HCEC 1CT (cell line): ENCODE measurements at regions not wholly inside any gene's neighbourhood (a gene's known extent, or its start where the extent isn't known, plus 50 kb on each side); places are given as distances from the start of the nearest gene placed in this dataset.

ENCODE experiments used
- DNase-seq: peaks from one replicate; pipeline ENCODE4 v3.0.0-alpha.2; 2017

DNA sequence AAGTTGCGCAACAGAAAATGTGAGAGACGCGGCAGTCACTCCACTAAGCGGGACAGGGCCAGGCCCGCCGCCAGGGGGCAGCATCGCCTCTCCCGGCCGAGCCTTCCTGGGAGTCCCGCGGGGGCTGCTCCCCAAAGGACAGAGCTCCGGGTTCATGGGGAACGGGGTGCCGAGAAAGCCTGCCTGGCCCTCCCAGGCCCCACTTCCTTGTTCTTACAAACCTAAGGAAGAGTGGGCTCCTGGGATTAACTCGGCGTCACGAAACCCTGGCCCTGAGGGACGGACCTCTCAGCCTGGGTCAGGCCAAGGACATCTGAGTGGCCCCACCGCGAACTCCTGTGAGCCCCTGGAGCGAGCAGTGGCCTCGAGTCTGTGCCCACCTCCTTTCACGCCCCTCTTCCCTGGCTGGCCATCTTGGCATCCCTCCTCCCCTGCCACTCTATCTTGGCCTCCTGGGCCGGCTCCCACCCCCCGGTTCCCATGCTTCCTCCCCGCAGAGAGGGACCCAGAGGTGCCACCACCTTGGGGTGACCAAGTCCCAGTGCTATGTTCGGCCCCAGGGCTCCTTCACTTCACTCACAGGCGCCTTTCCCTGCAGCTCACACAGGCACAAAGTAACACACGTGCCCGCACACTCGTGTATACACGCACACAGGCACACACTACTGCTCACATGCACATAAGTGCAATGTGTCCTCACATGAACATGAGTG, 99.9 kb upstream of the FGF3 start:
- DNase-seq, result peak; percentile 28

DNA sequence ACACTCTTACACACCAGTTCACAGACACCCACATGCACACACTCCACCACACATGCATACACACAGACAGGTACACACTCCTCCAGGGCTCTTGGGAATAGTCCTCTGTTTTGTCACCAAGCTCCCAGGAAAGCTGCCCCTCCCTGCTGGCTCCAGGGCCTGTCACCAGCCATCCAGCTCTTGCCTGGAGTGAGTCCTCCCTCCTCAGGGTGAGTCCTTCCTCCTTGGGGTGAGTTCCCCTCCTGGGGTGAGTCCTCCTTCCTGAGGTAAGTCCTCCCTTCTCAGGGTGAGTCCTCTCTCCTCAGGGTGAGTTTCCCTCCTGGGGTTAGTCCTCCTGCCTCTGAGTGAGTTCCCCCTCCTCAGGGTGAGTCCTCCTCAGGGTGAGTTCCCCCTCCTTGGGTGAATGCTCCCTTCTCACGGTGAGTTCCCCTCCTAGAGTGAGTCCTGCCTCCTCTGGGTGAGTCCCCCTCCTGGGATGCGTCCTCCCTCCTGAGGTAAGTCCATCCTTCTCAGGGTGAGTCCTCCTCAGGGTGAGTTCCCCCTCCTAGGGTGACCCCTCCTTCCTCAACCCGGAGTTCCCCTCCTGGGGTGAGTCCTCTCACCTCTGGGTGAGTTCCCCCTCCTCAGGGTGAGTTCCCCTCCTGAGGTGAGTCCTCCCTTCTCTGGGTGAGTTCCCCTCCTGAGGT, 100.6 kb upstream of the FGF3 start:
- DNase-seq, result no peak

DNA sequence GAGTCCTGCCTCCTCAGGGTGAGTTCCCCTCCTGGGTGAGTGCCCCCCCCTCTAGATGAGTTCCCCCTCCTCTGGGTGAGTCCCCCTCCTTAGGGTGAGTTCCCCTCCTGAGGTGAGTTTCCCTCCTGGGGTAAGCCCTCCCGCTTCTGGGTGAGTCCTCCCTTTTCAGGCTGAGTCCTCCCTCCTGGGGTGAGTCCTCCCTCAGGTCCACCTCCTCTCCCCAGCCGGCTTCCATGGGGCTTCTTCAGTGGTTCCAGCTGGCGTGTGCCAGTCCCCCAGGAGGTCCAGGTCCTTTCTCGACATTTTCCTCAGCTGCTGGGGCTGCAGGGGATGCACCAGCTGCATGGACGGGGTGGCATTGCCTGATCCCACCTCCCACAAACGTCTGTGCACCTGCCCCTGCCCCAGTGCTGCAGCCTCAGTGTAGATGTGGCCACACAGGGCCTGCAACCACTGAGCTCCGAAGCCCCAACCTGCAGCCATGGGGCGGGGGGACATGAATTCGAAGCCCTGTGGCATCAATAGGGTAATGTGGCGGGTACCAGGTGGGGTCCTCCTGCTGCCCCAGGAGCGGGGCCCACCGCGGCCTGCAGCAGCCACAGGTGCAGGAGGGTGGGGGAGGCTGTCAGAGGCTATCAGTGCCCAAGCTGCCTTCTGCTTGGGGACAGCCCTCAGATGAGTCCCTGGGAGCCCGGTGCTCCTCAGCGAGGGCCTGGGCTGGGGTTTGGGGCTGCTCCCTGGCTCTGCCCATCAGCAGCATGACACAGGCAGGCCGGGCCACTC, 101.3 kb upstream of the FGF3 start:
- DNase-seq, result no peak

DNA sequence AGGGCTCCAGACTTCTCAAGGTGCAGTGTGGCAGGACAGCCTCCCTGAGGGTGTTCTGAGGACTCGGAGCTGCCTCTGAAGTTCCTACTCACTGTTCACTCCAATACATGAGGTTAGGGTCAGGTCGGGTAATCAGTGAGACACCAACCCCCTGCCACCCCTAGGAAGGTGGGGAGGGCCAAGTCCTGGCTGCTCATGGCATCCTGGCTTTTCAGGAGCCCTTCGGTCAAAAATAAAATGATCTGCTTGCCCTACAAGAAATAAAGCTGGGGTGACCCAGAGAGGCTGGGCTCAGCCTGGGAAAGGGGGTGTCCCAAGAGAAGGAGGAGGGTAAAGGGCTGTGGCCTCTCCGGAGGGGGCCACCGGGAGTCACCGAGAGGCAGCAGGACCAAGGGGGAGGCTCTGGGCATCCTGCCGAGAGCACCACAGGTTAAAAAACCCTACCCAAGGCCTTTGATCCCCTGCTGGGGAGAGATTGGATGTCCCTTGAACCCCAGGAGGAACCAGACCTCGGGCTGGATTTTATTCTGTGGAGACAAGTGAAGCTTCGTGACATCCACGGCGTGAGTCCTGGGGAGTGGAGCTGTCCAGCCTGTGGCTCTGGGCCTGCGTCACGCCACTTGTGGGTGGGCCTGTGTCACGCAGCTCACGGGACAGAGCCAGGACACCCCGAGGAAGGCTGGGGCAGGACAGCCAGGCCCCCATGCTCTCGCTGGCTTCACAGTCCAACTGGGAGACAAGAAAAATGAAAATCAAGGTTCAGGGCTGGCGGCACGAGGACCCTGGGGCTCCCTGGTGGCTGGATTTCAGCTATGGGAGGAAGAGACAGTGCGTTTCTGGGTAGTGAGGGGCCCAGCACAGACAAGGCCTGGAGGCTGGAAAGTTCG, 102.2 kb upstream of the FGF3 start:
- DNase-seq, result no peak

DNA sequence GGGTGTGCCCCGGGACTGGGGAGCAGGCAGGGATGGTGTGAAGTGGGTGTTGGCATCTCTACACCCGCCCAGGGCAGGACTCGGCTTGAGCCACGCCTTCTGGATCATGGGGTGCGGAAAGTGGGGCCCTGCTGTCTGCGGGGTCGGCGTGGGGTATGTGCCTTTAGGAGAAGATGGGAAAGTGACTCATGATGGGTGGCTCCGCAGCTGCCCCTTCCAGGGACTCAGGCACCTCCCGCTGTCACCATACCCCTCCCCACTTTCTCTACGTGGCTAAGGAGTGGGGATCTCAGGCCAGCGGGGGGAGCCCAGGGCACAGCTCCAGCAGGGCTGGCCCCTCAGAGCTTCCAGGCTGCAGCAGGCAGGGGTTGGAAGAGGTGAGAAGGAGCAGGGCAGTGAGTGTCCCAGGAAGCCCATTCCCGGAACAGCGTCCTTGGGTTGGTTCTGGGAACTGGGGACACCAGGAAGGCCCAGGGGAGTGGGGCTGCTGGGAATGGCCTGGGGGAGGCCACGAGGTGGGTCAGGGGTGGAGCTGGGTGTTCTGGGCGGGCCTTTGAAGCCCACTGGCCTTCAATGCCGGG, 102.9 kb upstream of the FGF3 start:
- DNase-seq, result no peak

DNA sequence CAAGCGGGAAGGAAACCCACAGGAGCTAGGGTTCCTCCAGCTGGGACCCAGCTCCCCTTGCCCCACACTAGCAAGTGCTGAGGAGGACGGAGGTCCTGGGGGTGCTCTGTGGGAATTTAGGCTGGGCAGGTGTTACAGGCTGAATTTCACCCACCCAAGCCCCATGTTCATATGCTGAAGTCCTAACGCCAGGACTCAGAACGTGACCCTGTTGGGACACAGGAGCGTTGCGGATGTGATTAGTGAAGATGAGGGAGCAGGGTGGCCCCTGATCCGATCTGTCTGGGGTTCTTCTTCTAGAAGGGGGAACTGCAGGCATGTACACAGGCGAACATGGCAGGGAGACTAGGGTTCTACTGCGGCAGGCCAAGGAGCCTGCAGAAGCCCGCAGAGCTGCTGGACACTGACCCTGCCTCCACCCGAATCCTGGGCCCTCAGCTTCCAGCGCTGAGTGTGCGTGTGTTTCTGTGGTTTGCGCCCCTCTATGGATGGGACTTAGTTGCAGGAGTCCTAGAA, 103.4 kb upstream of the FGF3 start:
- no peak for DNase-seq

DNA sequence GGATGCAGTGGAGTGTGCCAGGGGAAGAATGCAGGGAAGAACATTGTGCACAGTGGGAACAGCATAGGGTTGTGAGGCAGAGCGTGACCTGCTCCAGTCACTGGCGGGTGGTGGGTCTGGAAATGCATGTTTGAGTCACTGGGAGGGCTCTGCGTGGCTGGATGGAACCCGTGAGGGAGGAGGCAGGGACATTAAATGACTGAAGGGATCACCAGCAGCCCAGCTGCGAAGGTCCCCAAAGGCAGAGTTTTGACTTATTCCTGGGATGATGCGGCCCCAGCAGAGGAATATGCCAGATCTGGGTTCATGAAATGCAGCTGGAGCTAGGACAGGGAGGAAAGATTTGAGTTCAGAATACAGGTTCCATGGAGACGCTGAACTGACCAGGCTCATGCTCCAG, 104.0 kb upstream of the FGF3 start:
- DNase-seq, result no peak

DNA sequence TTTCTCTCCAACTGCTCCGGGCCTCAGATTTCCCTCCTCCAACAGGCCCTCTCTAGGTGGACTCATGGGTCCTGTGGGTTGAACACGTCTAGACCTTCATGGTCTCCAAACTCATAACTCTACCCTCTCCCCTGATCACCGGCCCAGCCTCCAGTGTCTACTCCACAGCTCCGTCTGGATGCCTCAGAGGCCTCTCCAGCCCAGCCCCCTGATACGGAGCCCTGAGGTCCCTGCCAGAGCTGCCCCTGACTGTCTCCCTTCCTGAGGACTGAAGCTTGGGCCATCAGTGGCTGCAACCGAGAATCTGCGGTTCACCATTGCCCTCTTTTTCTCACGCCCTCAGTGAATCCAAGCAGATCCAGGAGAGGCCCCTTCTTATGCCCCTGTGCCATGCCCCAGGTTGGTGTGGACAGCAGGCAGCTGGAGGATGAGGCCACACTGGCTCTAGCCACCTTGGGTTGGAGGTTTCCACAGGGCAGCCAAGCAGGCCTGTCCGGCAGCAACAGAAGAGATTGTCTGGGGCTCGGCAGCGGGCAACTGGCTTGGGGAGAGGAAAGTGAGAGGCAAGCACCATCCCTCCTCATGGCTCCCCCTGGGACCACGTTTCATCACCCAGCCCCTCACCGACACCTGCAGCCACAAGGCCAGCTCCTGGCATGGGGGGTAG, 104.6 kb upstream of the FGF3 start:
- no peak for DNase-seq

DNA sequence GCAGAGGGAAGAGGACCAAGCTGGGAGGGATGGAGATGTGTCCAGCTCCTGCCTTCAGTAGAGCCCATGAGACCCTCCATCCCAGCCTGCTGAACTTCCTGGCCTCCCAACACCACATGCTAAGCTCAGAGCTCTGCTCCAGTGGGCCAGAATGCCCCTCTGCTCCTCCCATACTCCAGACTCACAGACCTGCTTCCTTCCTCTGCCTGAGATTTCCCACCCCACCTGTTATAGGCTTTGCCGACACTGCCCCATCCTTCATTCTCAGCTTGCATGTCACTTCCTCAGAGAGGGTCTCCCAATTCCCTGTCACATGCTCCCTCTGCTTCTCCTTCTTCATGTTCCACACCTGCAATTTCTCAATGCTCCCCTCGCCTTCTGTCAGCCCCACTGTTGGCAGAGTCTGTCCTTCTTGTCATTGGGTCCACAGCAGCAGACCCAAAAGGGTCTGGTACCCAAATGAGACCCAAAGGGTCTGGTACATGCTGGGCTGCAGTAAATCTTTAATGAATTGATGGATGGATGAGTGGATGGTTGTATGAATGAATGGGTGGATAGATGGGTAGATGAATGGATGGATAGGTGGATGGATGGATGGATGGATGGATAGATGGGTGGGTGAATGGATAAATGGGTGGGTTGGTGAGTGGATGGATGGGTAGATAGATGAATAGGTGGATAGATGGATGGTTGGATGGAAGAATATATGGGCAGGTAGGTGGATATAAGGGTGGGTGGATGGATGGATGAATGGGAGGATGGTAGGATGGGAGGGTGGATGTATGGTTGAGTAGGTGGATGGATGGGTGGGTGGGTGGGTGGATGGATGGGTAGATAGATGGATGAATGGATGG, 105.3 kb upstream of the FGF3 start:
- DNase-seq, result no peak

DNA sequence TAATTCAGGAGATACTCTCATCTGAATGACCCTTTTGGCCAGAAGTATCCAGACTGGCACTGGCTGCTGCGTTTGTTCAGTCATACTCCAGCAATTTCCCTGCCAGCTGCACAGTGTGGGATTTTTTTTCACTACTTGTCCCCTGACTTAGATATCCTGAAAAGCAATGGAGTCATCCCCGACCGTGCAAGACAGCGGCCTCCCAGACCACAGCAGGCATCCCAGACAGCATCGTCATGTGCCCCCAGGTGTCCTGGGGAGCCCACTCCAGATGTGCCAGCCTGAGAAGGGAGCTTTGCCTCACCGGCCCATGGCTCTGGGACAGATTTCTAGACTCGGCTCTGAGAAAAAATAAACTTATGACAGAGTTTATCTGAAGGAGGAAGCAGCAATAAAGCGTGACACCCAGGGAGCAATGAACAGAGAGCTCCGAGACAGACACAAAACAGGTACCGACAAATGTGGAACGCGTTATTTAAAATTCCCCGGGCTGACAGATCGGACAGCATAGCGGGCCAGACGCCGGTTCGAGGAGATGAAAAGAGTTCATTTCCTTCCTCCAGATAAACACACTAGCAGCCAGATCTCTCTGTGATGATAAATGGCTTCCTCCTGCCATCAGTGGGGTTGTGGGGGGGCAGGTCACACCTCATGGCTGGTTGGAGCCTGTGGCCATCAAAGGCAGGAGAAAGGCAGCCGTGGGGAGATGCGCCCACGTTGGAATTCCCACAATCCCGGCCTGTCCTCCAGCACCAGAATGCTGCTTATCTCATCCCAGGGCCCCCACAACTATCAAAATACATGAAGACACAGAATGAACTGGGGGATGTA, 106.4 kb upstream of the FGF3 start:
- no peak for DNase-seq

DNA sequence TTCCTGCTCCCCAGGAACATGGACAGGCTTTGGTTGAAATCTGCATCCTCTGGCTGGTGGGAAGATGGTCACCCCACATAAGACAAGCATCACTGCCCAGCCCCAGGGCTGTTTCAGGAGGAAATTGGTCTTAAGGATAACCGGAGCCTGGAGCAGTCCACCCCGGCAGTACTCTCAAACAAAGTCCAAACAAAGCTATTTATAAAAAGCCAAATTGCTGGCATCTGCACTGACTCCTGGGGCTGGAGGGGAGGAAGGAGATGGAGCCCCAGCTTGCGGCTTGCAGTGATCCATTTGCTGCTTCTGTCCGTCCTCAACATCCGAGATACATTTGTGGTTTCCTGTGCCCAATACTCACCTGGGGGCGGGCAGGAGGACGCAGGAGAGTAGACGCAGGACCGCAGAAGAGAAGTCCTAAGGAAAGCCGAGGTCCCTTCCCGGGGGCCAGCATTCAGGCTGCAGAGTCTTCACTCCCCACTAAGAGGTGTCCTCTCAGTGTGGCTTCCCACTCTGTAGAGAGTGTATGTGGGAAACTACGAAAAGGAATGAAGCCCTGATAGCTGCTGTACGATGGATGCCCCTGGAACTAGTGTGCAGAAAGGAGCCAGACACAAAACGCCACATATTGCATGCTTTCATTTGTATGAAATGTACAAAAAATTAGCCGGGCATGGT, 107.3 kb upstream of the FGF3 start:
- DNase-seq, result no peak

DNA sequence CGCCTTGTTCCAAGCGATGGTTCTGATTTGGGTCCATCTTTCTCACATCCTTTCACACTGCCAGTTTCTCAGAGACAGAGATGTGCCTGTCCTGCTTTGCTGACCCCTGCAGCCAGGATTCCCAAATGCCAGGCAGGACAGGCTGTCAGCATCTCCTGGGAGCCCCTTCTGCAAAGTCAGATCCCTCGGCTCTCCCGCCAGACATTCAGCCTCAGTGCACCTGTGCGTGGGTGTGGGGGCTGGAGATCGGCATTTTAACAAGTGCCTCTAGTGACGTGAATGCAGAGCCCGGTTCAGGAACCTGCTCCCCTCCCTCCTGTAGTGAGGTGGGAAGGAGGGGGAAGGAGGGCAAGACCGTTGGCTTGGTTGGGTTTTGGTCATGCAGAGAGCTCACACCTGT, 108.9 kb upstream of the FGF3 start:
- DNase-seq, result no peak

DNA sequence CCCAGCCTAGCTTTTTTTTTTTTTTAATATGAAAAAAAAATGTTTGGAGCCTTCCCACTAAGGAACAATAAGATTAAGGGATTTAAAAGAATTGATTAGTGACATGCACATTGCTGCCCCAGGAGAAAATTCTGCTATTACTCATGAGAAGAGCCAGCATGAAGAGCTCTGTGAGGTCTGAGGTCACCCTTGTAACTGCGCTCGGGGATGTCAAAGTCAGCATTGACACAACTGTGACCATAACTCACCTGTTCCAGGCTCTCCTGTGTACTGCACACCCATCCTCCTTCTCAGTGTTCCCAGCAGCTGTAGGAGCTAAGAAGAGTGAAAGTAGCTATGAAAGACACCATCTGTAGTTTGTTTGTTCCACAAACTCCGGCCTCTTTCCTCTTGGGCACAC, 109.8 kb upstream of the FGF3 start:
- no peak for DNase-seq

DNA sequence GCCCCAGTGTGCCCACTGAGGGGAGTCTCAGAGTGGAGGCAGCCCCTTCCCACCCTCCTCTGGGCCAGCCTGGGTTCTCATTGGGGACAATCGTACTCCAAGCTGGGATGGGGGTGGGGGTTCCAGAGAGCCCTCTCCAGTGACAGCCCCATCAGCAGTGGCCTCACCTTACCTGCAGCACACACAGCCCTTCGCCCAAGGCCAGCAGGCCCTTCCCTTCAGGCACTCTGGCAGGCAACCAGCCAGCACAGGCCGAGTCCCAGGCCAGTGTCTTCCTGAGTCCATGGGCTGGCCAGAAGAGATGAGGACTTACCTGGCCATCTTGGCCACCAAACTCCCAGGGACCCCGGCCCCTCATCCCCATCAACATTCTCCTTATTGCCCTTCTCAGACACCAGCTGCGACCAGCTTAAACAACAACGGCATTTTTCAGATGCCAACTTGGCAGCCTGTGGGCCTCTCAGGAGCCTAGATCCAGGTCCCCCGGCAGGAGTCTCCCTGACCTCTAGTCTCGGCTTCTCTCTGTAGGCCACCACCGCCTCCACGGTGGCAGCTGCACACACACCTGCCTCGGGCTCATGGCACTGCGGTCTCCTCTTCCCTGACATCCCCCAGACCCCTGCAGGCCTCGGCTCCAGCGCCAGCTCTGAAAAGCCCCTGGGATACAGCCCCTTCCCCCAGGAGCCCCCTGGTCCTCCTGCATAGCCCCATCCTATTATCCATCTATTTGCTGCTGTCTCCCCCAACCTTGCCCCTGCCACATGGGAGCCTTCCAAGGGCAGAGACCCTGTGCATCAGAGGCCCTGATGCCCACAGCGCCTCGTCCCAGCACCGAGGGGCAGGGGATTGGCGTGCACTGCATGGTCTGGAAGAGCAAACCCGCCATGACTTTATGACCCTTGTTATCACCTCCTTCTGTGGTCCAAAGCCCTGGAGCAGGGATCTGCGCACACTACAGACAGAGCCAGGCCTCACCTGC, 111.2 kb upstream of the FGF3 start:
- DNase-seq, result no peak

DNA sequence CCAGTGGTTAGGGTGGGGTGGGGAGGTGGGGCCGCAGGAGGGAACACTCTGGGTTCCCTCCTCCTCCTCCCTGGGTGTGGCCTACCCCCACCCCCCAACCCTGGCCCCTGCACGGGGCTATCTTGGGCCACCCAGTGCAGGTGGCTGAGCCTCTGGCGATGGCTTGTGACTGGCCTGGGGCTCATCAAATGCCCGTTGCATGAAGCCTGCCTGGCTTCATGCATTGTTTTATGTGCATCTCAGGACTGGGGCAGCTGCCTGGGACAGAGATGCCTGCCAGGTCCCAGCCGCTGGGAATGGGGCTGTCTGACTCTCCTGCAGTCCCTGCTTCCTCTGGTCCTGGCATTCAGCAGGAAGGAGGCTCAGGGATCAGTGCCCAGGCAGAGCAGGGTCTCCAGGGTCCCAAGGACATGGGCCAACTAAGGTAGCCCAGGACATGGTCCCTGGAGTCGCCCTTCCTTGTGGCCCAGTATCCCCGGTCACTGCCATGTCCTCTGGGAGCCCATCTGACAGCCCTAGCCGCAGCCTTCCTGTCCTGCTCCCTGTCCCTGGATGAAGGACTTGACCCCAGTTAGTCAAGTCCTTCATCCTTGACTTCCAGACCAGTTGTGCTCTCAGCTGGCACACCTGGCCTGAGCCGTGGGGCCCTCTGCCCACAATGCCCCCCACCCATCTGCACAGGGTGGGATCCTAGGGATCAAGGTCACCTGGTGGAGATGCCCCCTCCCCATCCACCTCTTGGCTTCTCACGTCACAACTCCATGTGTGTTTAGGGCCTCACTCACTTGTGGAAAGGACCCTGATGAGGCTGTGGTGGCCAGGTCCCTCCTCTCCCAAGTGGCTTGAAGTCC, 112.1 kb upstream of the FGF3 start:
- no peak for DNase-seq

DNA sequence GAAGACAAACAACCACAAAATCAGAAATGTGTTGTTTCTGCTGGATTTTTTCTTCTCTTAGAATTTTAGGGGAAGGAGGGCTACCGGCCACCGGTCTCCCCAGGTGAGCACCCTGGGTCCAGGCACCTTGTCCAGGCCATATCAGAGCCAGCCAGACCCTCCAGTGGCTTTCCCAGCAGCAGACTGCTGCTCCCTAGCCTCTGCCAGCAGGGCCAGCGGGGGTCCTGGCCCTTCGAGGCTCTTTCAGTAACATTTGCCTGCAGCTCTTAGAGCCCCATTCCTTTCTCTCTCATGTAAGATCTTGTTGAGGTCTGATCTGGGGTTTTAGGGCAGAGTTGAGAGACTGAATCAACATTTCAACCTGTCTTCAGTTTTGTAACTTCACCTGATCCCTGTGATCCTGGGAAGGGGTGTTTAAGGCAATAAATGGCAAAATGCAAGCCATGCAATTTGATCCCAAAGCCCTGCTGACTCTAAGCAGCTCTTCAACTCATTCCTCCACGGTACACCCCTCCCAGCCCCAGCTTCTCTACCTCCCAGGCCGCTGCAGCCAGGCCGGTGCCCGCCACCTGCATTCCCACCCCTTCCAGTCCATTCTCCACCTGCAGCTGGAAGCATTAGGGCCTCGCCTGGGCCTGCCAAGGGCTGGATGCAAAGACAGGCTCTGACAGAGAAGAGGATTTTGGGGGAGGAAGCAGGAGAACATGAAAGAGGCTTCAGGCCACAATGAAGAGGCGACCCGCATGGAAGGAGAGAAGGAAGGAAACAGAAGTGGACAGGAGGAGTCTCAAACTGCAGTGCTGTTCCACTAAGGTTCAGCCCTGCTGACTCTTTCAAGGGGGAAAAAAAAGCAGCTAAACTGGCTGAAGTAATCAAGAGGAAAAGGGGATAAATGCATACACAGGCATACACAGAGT, 113.0 kb upstream of the FGF3 start:
- no peak for DNase-seq
